ENCODE measurements at regions not wholly inside any gene's neighbourhood (a gene's known extent, or its start where the extent isn't known, plus 50 kb on each side); places are given as distances from the start of the nearest gene placed in this dataset.

- no peak for TF ChIP-seq CTCF (conservative IDR thresholded peaks at IDR 0.05; ENCODE audit: low read depth in 2 of 2)
- no peak for TF ChIP-seq EZH2 (IDR thresholded peaks at IDR 0.05; ENCODE audit: low read depth, unreplicated experiment)
- no peak for TF ChIP-seq ZNF331 (CRISPR knock-in tag; IDR thresholded peaks at IDR 0.05; ENCODE audit: low read depth)
- no peak for TF ChIP-seq ZNF114 (CRISPR knock-in tag; IDR thresholded peaks at IDR 0.05)
- no peak for TF ChIP-seq REST (IDR thresholded peaks at IDR 0.05; ENCODE audit: unreplicated experiment)
- no peak for TF ChIP-seq POLR2AphosphoS5 (IDR thresholded peaks at IDR 0.05; ENCODE audit: low read depth)
- no peak for TF ChIP-seq CREB1 (CRISPR knock-in tag; IDR thresholded peaks at IDR 0.05; ENCODE audit: low read depth)
- no peak for TF ChIP-seq EZH2phosphoT487 (IDR thresholded peaks at IDR 0.05; ENCODE audit: unreplicated experiment)
- no peak for TF ChIP-seq STAT1 (IDR thresholded peaks at IDR 0.05; ENCODE audit: unreplicated experiment)
- no peak for TF ChIP-seq ZNF462 (CRISPR knock-in tag; IDR thresholded peaks at IDR 0.05)
- no peak for TF ChIP-seq ETS1 (IDR thresholded peaks at IDR 0.05)
Observed at GRCh38 chr11:115766561-115766960, 262.3 kb upstream of the CADM1 start.
